H1 (cell line): ENCODE measurements at regions not wholly inside any gene's neighbourhood (a gene's known extent, or its start where the extent isn't known, plus 50 kb on each side); places are given as distances from the start of the nearest gene placed in this dataset.

Source experiments
- CTCF ChIA-PET: fragments of 300-600 bp; sonication (Branson Sonifier 250); formaldehyde crosslinking; loops from one replicate; lab custom pipeline; 2021; ENCODE audit not compliant: partially characterized antibody; lab: Charles Lee
- POLR2A ChIA-PET: fragments of 300-600 bp; sonication (Branson Sonifier 250); formaldehyde crosslinking; loops from one replicate; lab custom pipeline; 2021; ENCODE audit warnings: inconsistent platforms; ENCODE audit not compliant: partially characterized antibody; lab: Charles Lee
- DNase-seq, 2 experiments: peaks; one replicate each; pipeline versions ENCODE4 v3.0.0 to v3.0.0-alpha.2; 2010 to 2022; ENCODE audit warnings: low spot score in 2 of 2, low read depth in 1 of 2, mixed read lengths in 1 of 2
- FAIRE-seq: peaks from 2 replicates; lab custom pipeline; 2011; peaks lifted over from hg19 to GRCh38; lab: Jason Lieb, UNC
- H2AFZ ChIP-seq: 2 replicates; pipeline ENCODE4 v1.8.1; 2012; ENCODE audit warnings: low read length, inconsistent platforms
- H2AK5ac ChIP-seq: 2 replicates; pipeline ENCODE4 v1.6.1; 2013; ENCODE audit warnings: low read depth, low read length
- H2BK120ac ChIP-seq: replicated peaks from 2 replicates; pipeline ENCODE3; 2013; ENCODE audit warnings: low read depth, low read length, inconsistent platforms
- H2BK12ac ChIP-seq: 2 replicates; pipeline ENCODE4 v1.6.1; 2013; ENCODE audit warnings: low read depth, low read length
- H2BK15ac ChIP-seq: 2 replicates; pipeline ENCODE4 v1.6.1; 2013; ENCODE audit warnings: low read length
- H2BK20ac ChIP-seq: 2 replicates; pipeline ENCODE4 v1.6.1; 2013; ENCODE audit warnings: low read length
- H2BK5ac ChIP-seq: 2 replicates; pipeline ENCODE4 v1.6.1; 2013; ENCODE audit warnings: low read depth, low read length
- H3K14ac ChIP-seq: 2 replicates; pipeline ENCODE4 v1.6.1; 2013; ENCODE audit warnings: inconsistent platforms; ENCODE audit not compliant: insufficient read length
- H3K18ac ChIP-seq: 2 replicates; pipeline ENCODE4 v1.6.1; 2013; ENCODE audit warnings: low read length; ENCODE audit errors: extremely low read depth
- H3K23ac ChIP-seq: 2 replicates; pipeline ENCODE4 v1.6.1; 2013; ENCODE audit warnings: inconsistent platforms; ENCODE audit not compliant: insufficient read length
- H3K23me2 ChIP-seq: 2 replicates; pipeline ENCODE4 v1.6.1; 2013; ENCODE audit warnings: low read depth, low read length
- H3K27ac ChIP-seq: 2 replicates; pipeline ENCODE4 v1.6.1; 2011; ENCODE audit warnings: low read depth, low read length, inconsistent platforms
- H3K27me3 ChIP-seq, 4 experiments: replicated peaks in 1 of 4; 1 replicate in 1 of 4; 2 replicates in 3 of 4; pipeline versions ENCODE4 v1.6.1 to v1.8.1; 2011 to 2013; ENCODE audit warnings: low read length in 3 of 4, mild to moderate bottlenecking in 3 of 4, inconsistent platforms in 2 of 4, mixed read lengths in 2 of 4, moderate library complexity in 1 of 4; ENCODE audit not compliant: control insufficient read depth in 3 of 4, insufficient read depth in 3 of 4; ENCODE audit errors: extremely low read depth in 1 of 4
- H3K36me3 ChIP-seq, 4 experiments: 2 replicates each; pipeline versions ENCODE4 v1.6.1 to v1.8.1; 2011 to 2013; ENCODE audit warnings: mild to moderate bottlenecking in 4 of 4, low read length in 3 of 4, moderate library complexity in 2 of 4, control low read depth in 1 of 4, inconsistent platforms in 1 of 4; ENCODE audit not compliant: insufficient read depth in 4 of 4, control insufficient read depth in 2 of 4
- H3K4ac ChIP-seq: replicated peaks from 2 replicates; pipeline ENCODE3; 2013; ENCODE audit warnings: low read length, low read depth, mixed read lengths, inconsistent platforms; ENCODE audit not compliant: insufficient read length
- H3K4me1 ChIP-seq, 4 experiments: replicated peaks in 1 of 4; 1 replicate in 1 of 4; 2 replicates in 3 of 4; pipeline versions ENCODE4 v1.6.1 to v1.8.1; 2011 to 2013; ENCODE audit warnings: low read length in 3 of 4, inconsistent platforms in 2 of 4, mixed read lengths in 1 of 4; ENCODE audit not compliant: insufficient read depth in 4 of 4, control insufficient read depth in 3 of 4
- H3K4me2 ChIP-seq, 2 experiments: 2 replicates each; pipeline versions ENCODE4 v1.6.1 to v1.8.1; 2011 to 2013; ENCODE audit warnings: low read depth in 2 of 2, low read length in 2 of 2, control low read depth in 1 of 2, inconsistent platforms in 1 of 2, mild to moderate bottlenecking in 1 of 2; ENCODE audit not compliant: insufficient read depth in 1 of 2
- H3K4me3 ChIP-seq, 4 experiments: fragments of 200-600, 300-600 bp in 1 of 4; sonication (generic), shearing (Covaris generic), sonication (Bioruptor Twin) in 1 of 4; 2 replicates each; pipeline versions ENCODE4 v1.5.1 to v1.8.1; 2011 to 2016; ENCODE audit warnings: low read length in 4 of 4, low read depth in 3 of 4, control low read depth in 2 of 4, inconsistent platforms in 2 of 4, mild to moderate bottlenecking in 2 of 4, mixed read lengths in 1 of 4, moderate library complexity in 1 of 4; ENCODE audit not compliant: insufficient read depth in 2 of 4; ENCODE audit errors: extremely low read depth in 1 of 4
- H3K56ac ChIP-seq: replicated peaks from 2 replicates; pipeline ENCODE3; 2013; ENCODE audit warnings: low read depth, mild to moderate bottlenecking, mixed read lengths, low read length, inconsistent platforms; ENCODE audit not compliant: insufficient read length
- H3K79me1 ChIP-seq: 2 replicates; pipeline ENCODE4 v1.6.1; 2013; ENCODE audit warnings: low read depth, low read length, control low read depth
- H3K79me2 ChIP-seq, 2 experiments: 2 replicates each; pipeline versions ENCODE4 v1.6.1 to v1.8.1; 2012 to 2013; ENCODE audit warnings: low read length in 2 of 2, mild to moderate bottlenecking in 2 of 2, inconsistent platforms in 1 of 2; ENCODE audit not compliant: insufficient read depth in 2 of 2, control insufficient read depth in 1 of 2
- H3K9ac ChIP-seq, 4 experiments: replicated peaks in 1 of 4; 1 replicate in 1 of 4; 2 replicates in 3 of 4; pipeline versions ENCODE4 v1.6.1 to v1.8.1; 2011 to 2013; ENCODE audit warnings: low read depth in 3 of 4, low read length in 3 of 4, control low read depth in 2 of 4, mild to moderate bottlenecking in 2 of 4, moderate library complexity in 2 of 4, inconsistent platforms in 1 of 4; ENCODE audit errors: extremely low read depth in 1 of 4
- H3K9me3 ChIP-seq, 2 experiments: 2 replicates each; pipeline versions ENCODE4 v1.6.1 to v1.8.1; 2012 to 2013; ENCODE audit warnings: mild to moderate bottlenecking in 2 of 2, moderate library complexity in 2 of 2, control low read depth in 1 of 2, inconsistent platforms in 1 of 2, low read depth in 1 of 2, low read length in 1 of 2, mixed read lengths in 1 of 2; ENCODE audit not compliant: insufficient read depth in 2 of 2
- H4K20me1 ChIP-seq, 2 experiments: replicated peaks in 1 of 2; 2 replicates each; pipeline versions ENCODE3 to v1.8.1; 2011 to 2013; ENCODE audit warnings: inconsistent platforms in 2 of 2, low read length in 2 of 2, mild to moderate bottlenecking in 1 of 2; ENCODE audit not compliant: insufficient read depth in 2 of 2, control insufficient read depth in 1 of 2
- H4K5ac ChIP-seq: 2 replicates; pipeline ENCODE4 v1.6.1; 2013; ENCODE audit warnings: low read length, low read depth, mixed read lengths, inconsistent platforms; ENCODE audit not compliant: insufficient read length
- H4K8ac ChIP-seq: 2 replicates; pipeline ENCODE4 v1.8.0; 2013; ENCODE audit warnings: mild to moderate bottlenecking, moderate library complexity, low read length, inconsistent platforms; ENCODE audit not compliant: insufficient read depth; ENCODE audit errors: extremely low read depth
- H4K91ac ChIP-seq: replicated peaks from 2 replicates; pipeline ENCODE3; 2013; ENCODE audit warnings: low read length, mixed read lengths, inconsistent platforms; ENCODE audit not compliant: insufficient read length
- EGR1 ChIP-seq: IDR thresholded peaks from 2 replicates; pipeline ENCODE4 v1.6.1; 2011; ENCODE audit warnings: low read depth, low read length, borderline replicate concordance
- EP300 ChIP-seq, 2 experiments: IDR thresholded peaks; 1 replicate in 1 of 2; 2 replicates in 1 of 2; pipeline ENCODE4 v1.6.1; 2011 to 2012; ENCODE audit warnings: low read depth in 2 of 2, low read length in 2 of 2, mild to moderate bottlenecking in 2 of 2, borderline replicate concordance in 1 of 2, inconsistent platforms in 1 of 2, moderate library complexity in 1 of 2
- JUND ChIP-seq: IDR thresholded peaks from 2 replicates; pipeline ENCODE4 v1.6.1; 2011; ENCODE audit warnings: mild to moderate bottlenecking, improper control_type of control experiment, low read length
- PHF8 ChIP-seq: fragments of 200-600 bp; sonication (generic); conservative IDR thresholded peaks from 2 replicates; pipeline ENCODE4 v1.7.1; 2012; ENCODE audit warnings: low read depth, mild to moderate bottlenecking, inconsistent platforms, low read length, moderate library complexity
- POU5F1 ChIP-seq: IDR thresholded peaks from 2 replicates; pipeline ENCODE4 v1.6.1; 2011; ENCODE audit warnings: low read depth, mild to moderate bottlenecking, low read length, moderate library complexity
- RAD21 ChIP-seq, 2 experiments: IDR thresholded peaks in 1 of 2; conservative IDR thresholded peaks in 1 of 2; 2 replicates each; pipeline ENCODE4 v1.6.1; 2011; ENCODE audit warnings: low read depth in 2 of 2, low read length in 2 of 2, improper control_type of control experiment in 1 of 2, inconsistent platforms in 1 of 2, mild to moderate bottlenecking in 1 of 2, moderate library complexity in 1 of 2
- RBBP5 ChIP-seq: IDR thresholded peaks from 2 replicates; pipeline ENCODE4 v1.7.1; 2012; ENCODE audit warnings: low read depth, mild to moderate bottlenecking, inconsistent platforms, low read length, moderate library complexity, borderline replicate concordance
- SP2 ChIP-seq: IDR thresholded peaks from 2 replicates; pipeline ENCODE4 v1.6.1; 2012; ENCODE audit warnings: mild to moderate bottlenecking, low read length, inconsistent platforms
- SP4 ChIP-seq: IDR thresholded peaks from 2 replicates; pipeline ENCODE4 v1.6.1; 2012; ENCODE audit warnings: low read length, inconsistent platforms
- TAF7 ChIP-seq: optimal IDR thresholded peaks from 2 replicates; pipeline ENCODE3; 2011; ENCODE audit warnings: low read depth, mild to moderate bottlenecking, inconsistent platforms, low read length, moderate library complexity, borderline replicate concordance
- YY1 ChIP-seq: IDR thresholded peaks from 2 replicates; pipeline ENCODE4 v1.6.1; 2011; ENCODE audit warnings: low read depth, mild to moderate bottlenecking, low read length
- WGBS, 2 experiments: shearing (Covaris generic) in 1 of 2; methylation state at CpG; one replicate each; pipeline versions ENCODE4 v1.1.6 to v1.1.7; 2013 to 2015; ENCODE audit warnings: low lambda C conversion rate in 2 of 2, mixed read lengths in 2 of 2, inconsistent platforms in 1 of 2, low coverage in 1 of 2, missing lambda C conversion rate in 1 of 2; ENCODE audit not compliant: insufficient replicate concordance in 2 of 2, insufficient coverage in 1 of 2, insufficient read length in 1 of 2; ENCODE audit errors: extremely low coverage in 1 of 2, missing lambda C conversion rate in 1 of 2; 5-methylcytosine and 5-hydroxymethylcytosine counted together
- TF ChIP-seq, protein P1 (sequence below): IDR thresholded peaks from 2 replicates; pipeline ENCODE4 v1.6.1; 2011; ENCODE audit warnings: low read length, improper control_type of control experiment

DNA sequence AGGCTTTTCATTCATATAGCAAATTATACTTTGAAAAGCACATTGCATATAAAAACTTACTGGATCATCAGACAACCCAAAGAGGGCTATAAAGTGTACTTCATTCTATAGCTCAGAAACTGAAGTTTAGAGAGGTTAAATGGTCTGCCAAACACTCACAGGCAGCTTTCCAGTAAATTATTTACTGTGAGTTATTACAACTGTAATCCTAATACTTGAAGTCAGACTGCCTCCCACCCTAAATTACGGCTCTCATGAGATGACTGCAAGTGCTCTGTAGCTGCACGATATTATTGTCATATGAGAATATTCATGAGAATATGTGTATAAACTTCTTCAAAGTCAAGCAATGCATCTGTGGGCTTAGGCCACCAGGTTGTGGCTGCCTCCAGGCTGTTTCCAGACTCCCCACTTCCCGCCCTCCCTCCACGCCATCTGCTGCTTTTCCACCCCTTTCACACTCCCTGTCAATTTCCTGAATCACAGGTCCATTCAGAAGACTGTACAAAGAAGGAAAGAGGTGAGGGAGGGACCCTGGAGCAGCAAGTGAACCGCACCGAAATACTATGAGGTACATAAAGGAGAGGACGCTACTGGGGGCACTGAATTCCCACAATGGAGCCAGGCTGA, 111.1 kb upstream of the SPOPL start:
- no peak for TF ChIP-seq RBBP5
- no peak for TF ChIP-seq POU5F1
- TF ChIP-seq SP2 = no peak
- no peak for TF ChIP-seq PHF8
- TF ChIP-seq TAF7 = no peak
- TF ChIP-seq EGR1 = no peak
- no peak for TF ChIP-seq YY1
- TF ChIP-seq JUND = no peak
- TF ChIP-seq RAD21 (IDR thresholded peaks at IDR 0.05 in 1 of 2, conservative IDR thresholded peaks at IDR 0.05 in 1 of 2; ENCODE audit: low read depth in 2 of 2, low read length in 2 of 2) = no peak
- TF ChIP-seq, protein P1, sequence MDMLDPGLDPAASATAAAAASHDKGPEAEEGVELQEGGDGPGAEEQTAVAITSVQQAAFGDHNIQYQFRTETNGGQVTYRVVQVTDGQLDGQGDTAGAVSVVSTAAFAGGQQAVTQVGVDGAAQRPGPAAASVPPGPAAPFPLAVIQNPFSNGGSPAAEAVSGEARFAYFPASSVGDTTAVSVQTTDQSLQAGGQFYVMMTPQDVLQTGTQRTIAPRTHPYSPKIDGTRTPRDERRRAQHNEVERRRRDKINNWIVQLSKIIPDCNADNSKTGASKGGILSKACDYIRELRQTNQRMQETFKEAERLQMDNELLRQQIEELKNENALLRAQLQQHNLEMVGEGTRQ = no peak
- no peak for TF ChIP-seq SP4
- TF ChIP-seq EP300 (IDR thresholded peaks at IDR 0.05; ENCODE audit: borderline replicate concordance in 1 of 2, low read depth in 2 of 2, low read length in 2 of 2) = no peak
- Histone ChIP-seq H3K27me3 (no peaks in the 10 kb centered on the region), H3K36me3 (no peaks in the 10 kb centered on the region), H3K9me3 (no peaks in the 10 kb centered on the region), H3K79me2 (no peaks in the 10 kb centered on the region), H2BK5ac (no peak overlapping the region), H3K18ac (no peak overlapping the region), H2AK5ac (no peak overlapping the region), H3K56ac (no peak overlapping the region), H2BK15ac (no peak overlapping the region), H2BK120ac (no peak overlapping the region), H3K4ac (no peak overlapping the region), H4K5ac (no peak overlapping the region), H3K14ac (no peak overlapping the region), H4K91ac (no peak overlapping the region), H4K8ac (no peak overlapping the region), H3K23ac (no peak overlapping the region), H3K9ac (no peak overlapping the region), H3K4me1 (no peaks in the 10 kb centered on the region), H3K27ac (no peak overlapping the region), H2AFZ (no peak overlapping the region), H3K4me2 (no peak overlapping the region), H3K4me3 (no peak overlapping the region), H2BK20ac (no peak overlapping the region), H4K20me1 (no peaks in the 10 kb centered on the region), H3K79me1 (no peaks in the 10 kb centered on the region), H3K23me2 (no peaks in the 10 kb centered on the region), H2BK12ac (no peak overlapping the region)
- DNase-seq (no peak), FAIRE-seq (no peak)
- ChIA-PET POLR2A (no interaction called here), CTCF (interaction anchor here (0.9 to 1.6 kb wide), 2 partner anchors 56 to 428 kb away, joined by 3 to 4 read pairs; no protein-coding TSS in a partner anchor)
- WGBS, 2 experiments = 84% methylated on average over 6 of the region's 7 CpGs; no CpG with 5 or more reads in 1 of the 2 experiments
